Posterior vena cava (tissue), 2 donors: ENCODE measurements at regions not wholly inside any gene's neighbourhood (a gene's known extent, or its start where the extent isn't known, plus 50 kb on each side); places are given as distances from the start of the nearest gene placed in this dataset.

Source experiments
- DNase-seq: peaks from one replicate; pipeline ENCODE4 v3.0.0-alpha.2; 2020; ENCODE audit warnings: low spot score
- intact Hi-C, 2 donors: fragments of 100-400 bp; cut with DNase I; formaldehyde crosslinking; loops; one replicate each; pipeline versions ENCODE4 v1.14.1 to v1.14.2; 2022 to 2023
- donor health status: DM: yes; HTN: yes; CAD: no.
- donor health status: DM: yes; HTN: yes; CAD: no.

GRCh38 chr9:73219985-73220626 is 68.4 kb downstream of the ANXA1 start:
- intact Hi-C loops = no loop called here
- DNase-seq = no peak

- DNase-seq = no peak
- intact Hi-C loops = no loop called here
These were observed 71.9 kb downstream of the ANXA1 start for GRCh38 chr9:73223594-73223993.

GRCh38 chr9:73229543-73229942 is 77.9 kb downstream of the ANXA1 start:
- intact Hi-C loops = no loop called here
- no peak for DNase-seq

GRCh38 chr9:73230251-73230650 is 78.6 kb downstream of the ANXA1 start:
- intact Hi-C loops = loop anchor here in 1 of 2 donors (10.0 kb wide), 1 partner anchor 85 kb away; no protein-coding TSS in a partner anchor
- no peak for DNase-seq

- DNase-seq = no peak
- intact Hi-C loops = loop anchor here in 1 of 2 donors (10.0 kb wide), 1 partner anchor 84 kb away; no protein-coding TSS in a partner anchor
These were observed 79.5 kb downstream of the ANXA1 start for GRCh38 chr9:73231203-73231602.

GRCh38 chr9:73233359-73234007 is 81.8 kb downstream of the ANXA1 start:
- no peak for DNase-seq

GRCh38 chr9:73234008-73234360 is 82.3 kb downstream of the ANXA1 start:
- intact Hi-C loops = loop anchor here in 1 of 2 donors (10.0 kb wide), 1 partner anchor 81 kb away; no protein-coding TSS in a partner anchor
- no peak for DNase-seq

More at GRCh38 chr9:73233359-73234007, 81.8 kb downstream of the ANXA1 start:
- intact Hi-C loops = loop anchor here in 1 of 2 donors (10.0 kb wide), 1 partner anchor 81 kb away; no protein-coding TSS in a partner anchor

- intact Hi-C loops = loop anchor here in 1 of 2 donors (10.0 kb wide), 1 partner anchor 78 kb away; no protein-coding TSS in a partner anchor
- no peak for DNase-seq
These were observed 85.5 kb downstream of the ANXA1 start for GRCh38 chr9:73237140-73237539.

- intact Hi-C loops = loop anchor here in 1 of 2 donors (10.0 kb wide), 1 partner anchor 75 kb away; no protein-coding TSS in a partner anchor
- DNase-seq = no peak
These were observed 88.1 kb downstream of the ANXA1 start for GRCh38 chr9:73239570-73240265.

- no peak for DNase-seq
- intact Hi-C loops = no loop called here
These were observed 91.4 kb downstream of the ANXA1 start for GRCh38 chr9:73243078-73243477.

GRCh38 chr9:73259086-73259696 is 107.5 kb downstream of the ANXA1 start:
- DNase-seq = no peak

GRCh38 chr9:73260506-73260905 is 108.8 kb downstream of the ANXA1 start:
- no peak for DNase-seq

More at GRCh38 chr9:73259086-73259696, 107.5 kb downstream of the ANXA1 start:
- intact Hi-C loops = no loop called here

GRCh38 chr9:73264631-73265030 is 113.0 kb downstream of the ANXA1 start:
- intact Hi-C loops = loop anchor here in 1 of 2 donors (10.0 kb wide), 1 partner anchor 60 kb away; no protein-coding TSS in a partner anchor
- DNase-seq = no peak

More at GRCh38 chr9:73260506-73260905, 108.8 kb downstream of the ANXA1 start:
- intact Hi-C loops = loop anchor here in 1 of 2 donors (10.0 kb wide), 1 partner anchor 64 kb away; no protein-coding TSS in a partner anchor

- no peak for DNase-seq
- intact Hi-C loops = loop anchor here in 1 of 2 donors (10.0 kb wide), 1 partner anchor 59 kb away; no protein-coding TSS in a partner anchor
These were observed 114.2 kb downstream of the ANXA1 start for GRCh38 chr9:73265876-73266275.

- no peak for DNase-seq
- intact Hi-C loops = loop anchor here in 1 of 2 donors (10.0 kb wide), 1 partner anchor 55 kb away; no protein-coding TSS in a partner anchor
These were observed 117.9 kb downstream of the ANXA1 start for GRCh38 chr9:73269430-73270101.

GRCh38 chr9:73270967-73271721 is 119.5 kb downstream of the ANXA1 start:
- no peak for DNase-seq
- intact Hi-C loops = no loop called here

GRCh38 chr9:73280113-73280512 is 128.4 kb downstream of the ANXA1 start:
- intact Hi-C loops = no loop called here
- no peak for DNase-seq

GRCh38 chr9:73284377-73284776 is 132.7 kb downstream of the ANXA1 start:
- intact Hi-C loops = no loop called here
- DNase-seq = no peak
